Left forelimb (tissue), 1 donor: ENCODE measurements at regions not wholly inside any gene's neighbourhood (a gene's known extent, or its start where the extent isn't known, plus 50 kb on each side); places are given as distances from the start of the nearest gene placed in this dataset.

Source experiments
- DNase-seq: peaks from one replicate; pipeline ENCODE4 v3.0.0-alpha.2; 2018; ENCODE audit warnings: low spot score

DNA sequence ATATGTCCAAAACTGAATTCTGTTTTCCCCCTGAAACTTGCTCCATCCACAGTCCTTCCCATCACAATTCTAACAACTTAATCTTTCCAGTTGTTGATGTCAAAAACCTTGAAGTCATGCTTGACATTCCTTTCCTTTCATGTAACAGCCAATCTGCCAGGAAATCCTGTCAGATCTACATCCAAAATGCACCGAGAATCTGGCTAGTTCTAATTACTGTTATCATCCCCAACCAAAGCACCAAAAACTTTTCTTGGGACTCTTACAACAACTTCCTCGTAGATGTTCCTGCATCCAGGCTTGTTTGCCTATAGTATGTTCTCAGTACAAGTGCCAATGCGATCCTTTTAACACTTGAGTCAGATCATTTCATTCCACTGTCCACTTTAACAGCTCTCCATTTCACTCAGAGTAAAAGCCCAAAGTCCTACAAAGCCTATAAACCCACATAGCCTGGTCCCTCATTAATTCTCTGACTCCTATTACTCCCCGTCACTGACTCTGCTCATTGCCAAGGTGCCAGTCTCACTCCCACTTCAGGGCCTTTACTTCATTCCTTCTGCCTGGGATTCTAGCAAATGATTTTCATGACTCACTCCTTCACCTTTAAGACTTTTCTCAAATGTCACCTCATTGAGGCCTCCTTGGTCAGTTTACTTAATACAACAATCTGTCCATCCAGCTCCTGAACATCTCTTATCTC, 493.2 kb upstream of the NFIA start:
- no peak for DNase-seq

DNA sequence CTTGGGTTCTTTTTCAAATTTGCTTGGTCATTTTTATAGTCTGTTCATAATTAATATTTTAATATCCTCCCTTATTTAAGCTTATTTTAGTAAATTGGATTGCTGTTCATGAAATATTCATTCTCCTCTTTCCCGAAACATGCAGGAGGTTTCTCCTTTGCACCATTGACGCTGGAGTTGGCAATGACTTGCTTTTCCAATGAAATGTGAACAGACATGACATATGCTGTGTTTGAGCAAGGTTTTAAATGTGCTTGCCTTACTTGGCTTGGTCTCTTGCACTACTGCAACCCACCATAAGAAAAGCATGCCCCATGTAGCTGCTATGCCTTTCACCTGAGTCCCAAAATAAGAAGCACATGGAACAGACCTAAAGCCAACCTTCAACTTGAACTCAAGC, 498.0 kb upstream of the NFIA start:
- DNase-seq: no peak

DNA sequence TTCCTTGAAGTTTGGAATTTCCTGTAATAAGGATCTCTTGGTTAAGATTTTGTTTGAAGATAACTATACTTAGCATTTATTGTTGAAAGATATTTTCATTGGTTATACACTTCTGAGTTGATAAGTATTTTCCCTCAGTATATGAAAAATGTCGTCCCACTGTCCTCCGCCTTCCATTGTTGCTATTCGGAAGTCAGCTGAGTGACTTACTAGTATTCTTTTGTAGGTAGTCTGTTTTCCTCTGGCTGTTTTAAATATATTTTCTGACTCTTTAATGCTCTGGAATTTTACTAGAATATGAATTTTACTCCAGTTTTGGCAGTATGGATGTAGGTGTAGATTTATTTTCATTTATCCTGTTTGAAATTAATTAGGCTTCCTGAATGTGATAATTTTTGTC, 498.7 kb upstream of the NFIA start:
- DNase-seq: no peak

DNA sequence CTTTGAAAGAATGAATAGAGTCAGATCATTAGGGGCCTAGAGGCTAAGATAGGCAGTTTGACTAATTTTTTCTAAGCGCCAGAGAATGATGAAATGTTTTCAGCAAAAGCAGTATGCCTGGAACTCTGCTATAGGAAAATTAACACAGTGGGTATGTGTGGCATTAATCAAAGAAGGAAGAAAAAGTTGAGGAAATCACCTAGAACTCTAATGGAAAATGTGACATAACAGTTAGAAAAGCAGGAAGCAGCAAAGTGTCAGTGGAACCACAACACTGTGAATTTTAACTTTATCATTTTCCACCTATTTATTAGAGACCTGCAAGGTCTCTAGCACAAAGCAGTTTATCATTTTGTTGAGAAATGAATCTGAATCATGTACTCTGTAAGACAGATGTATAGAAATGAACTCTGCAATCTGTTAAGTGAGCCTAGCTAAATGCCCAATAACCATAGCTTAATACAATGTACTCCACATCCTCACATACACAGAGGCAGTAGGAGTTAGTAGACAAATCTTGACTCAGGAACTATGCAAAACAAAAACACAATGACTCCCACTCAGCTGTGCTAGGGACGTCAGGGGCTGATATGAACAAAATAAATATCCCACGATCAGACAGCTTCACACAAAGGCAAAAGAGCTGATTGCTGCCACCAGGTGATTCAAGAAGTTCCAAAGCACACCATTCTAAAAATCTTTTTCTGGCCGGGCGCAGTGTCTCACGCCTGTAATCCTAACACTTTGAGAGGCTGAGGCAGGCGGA, 500.7 kb upstream of the NFIA start:
- DNase-seq: no peak

DNA sequence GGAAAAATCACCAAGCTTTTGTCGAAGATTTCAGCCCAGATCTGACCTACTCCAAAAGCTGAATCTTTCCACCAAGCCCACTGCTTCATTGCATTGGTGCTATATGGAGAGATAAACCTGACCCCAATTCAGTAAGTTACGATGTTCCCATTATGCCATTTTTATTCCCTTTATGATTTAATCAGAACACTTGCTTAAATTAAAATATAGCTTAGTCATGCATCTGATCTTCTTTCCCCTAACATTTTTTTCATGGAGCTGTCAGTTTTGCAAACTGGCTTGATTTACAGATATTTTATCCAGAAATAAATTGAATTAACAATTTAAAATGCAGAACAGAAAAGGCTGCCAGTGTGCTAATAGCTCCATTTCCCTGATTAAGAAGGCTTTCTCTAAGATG, 503.5 kb upstream of the C1orf87 start:
- DNase-seq: no peak

DNA sequence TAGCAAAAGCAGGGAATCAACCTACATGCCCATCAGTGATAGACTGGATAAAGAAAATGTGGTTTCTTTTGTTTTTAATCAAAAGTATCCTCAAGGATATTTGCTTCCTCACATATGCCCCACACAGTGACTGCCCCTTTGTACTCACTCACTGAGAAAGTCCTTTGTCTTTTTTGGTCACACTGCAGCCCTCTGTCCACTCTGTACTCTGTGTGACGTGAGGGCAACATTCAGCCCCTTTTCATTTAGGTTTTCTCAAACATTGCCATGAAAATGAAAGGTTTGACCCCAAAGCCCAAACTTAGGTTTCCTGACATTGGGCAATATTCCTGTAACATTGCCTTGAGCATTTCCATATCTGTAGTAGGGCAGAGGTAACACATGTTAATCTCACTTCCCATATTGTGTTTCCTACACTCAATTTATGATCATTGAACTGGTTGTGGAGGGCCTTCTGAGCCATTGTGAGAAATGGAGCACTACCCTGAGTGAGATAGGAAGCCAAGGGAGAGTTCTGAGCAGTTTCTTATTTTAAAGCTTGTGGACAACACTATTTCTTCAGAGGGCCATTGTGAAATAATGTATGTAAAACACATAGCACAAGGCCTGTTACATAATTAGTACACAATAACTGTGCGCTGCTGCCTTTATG, 501.9 kb upstream of the C1orf87 start:
- no peak for DNase-seq

DNA sequence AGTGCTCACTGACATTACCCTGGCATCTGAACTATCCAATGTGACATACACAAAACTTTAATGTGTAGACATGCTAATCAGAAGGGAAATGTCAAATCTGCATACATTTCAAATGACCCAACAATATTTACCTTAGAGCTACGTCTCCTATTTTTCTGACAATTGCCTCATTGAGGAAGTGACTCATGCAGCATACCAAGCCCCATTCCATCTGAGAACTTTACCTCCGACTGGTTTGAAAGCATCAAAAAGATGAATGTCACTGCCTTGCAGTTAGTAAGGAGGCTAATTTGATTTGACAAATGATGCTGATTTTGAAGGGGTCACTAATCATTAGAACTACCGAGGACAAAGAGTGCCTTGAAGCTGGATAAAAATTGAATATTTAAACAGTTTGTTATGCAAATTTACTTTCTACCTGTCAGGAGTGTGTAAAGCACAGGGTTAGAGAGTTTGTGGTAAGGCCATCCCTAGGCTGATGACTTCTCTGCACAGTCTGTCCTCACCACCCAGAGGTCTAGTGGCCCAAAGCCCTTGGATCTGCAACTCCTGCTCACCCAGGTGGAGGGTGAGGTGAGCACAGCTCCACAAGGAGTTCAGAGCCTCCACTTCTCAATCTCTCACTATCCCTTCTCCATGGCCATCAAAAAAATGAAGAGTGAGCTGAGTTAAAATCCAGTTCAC, 500.3 kb upstream of the C1orf87 start:
- DNase-seq: no peak

DNA sequence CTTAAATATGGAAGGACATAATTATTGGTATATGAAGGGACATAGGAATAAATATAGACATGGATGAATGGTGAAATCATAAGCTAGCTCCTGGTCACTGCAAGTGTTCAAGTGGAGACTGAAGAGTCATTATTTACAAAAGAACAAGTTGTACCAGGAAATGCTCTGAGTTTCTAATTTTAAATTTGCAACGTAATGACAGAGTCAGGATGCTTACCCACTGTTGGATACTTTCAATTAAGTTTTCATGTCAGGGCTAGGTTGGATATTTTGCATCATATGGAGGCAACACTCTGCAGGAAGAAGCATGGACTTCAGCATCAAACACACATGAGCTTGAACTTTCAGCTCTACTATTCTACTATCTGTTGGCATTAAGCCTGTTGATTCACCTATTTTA, 499.6 kb upstream of the C1orf87 start:
- no peak for DNase-seq

DNA sequence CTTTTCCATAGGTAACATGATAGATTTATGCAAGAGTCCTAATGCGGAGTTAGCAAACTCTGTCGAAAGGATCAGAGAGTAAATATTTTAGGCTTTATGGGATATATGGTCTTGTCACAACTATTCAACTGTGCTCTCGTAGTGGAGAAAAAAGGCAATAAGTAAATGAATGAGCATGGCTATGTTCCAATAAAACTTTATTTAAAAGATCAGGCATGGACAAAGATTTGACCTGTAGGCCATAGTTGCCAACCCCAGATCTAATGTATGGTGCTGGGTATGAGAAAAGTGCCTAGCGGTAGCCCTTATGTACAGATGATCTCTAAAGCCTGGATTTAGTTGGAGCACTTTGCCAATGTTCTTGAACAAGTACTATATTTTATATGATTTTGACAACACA, 498.8 kb upstream of the C1orf87 start:
- DNase-seq: no peak

DNA sequence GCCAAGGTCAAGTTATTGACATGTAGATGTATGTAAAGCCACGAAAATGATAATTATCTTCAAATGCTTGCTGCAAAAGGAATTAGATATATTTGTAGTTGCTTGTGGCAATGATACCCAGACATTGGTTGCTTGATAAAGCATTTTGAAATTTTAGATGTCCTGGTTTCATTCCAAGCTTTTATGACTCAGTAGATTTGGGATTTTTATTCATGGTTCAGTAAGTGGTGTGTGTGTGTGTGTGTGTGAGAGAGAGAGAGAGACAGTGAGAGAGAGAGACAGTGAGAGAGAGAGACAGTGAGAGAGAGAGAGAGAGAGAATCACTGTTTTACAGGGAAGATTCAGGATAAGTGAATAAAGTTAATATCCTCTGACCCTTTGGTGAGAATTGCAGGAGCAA, 498.2 kb upstream of the C1orf87 start:
- no peak for DNase-seq

DNA sequence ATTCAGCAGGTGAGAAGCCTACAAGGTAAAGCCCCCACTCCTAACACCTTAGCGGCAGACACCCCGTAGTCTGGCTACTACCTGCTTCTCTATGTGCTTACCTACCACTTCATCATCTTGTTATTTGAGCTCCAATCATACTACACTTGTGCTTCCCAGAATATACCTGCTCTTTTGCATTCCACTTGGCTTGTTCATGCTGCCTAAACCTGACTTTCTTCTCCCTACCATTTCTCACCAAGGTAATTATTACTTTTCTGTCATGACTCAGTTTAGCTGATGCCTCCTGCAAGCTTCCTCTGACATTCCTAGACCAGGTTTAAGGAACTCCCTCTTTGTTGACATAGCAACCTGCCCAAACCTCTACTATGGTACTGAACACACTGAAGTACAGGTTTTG, 495.6 kb upstream of the C1orf87 start:
- no peak for DNase-seq

DNA sequence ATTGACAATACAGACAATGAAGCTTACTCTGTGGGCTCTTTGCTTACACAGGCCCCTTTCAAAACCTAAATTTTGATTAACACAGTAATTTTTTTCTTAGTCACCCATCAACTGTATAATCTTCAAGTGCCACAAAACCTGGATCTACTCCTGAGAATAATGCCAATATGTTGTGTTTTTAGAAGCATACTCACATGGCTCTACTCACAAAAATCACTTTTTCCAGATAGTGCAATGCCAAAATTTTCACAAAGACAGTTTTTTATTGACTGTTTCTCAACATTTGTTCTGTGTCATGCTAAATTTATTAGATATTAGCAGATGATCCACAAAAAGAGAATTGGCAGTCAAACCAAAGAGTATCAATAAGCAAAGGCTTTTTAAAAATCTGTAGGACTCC, 493.7 kb upstream of the C1orf87 start:
- DNase-seq: no peak

DNA sequence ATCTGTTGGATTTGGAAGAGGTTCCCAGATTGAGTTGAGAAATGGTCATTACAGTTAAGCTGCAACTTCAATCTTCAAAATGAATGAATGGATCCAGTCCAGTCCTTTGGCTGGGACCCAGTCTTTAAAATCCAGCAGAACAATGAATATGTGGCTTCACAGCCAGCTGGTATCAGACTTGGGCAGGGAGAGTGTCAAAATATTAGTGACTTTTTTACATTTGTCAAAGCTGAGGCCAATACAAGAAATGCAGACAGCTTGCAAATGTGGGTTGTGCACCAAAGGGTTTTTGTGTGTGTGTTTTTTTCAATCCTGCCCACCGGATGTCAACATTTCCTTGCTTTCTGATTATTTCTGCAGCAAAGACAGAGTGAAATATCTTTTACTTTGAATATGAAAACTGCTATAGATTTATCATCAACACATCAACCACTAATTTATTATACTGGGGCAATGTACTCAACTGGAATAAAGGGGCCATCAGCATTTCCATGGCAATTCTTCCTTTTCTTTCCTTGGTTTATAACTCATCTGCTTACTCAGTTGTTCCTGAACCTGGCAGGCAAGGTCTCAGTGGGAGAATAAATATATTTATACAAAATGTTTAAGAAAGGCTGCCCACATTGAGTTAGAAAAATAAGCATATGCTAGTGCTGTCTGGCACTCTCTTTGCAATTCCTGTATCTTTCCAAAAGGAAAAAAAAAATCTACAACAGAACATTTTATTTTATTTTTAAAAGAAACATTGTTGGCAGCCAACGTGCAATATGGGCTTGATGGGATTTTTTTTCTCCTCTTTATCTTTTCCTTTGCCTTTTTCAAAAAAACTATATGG, 491.6 kb upstream of the C1orf87 start:
- peak; percentile 71 for DNase-seq

DNA sequence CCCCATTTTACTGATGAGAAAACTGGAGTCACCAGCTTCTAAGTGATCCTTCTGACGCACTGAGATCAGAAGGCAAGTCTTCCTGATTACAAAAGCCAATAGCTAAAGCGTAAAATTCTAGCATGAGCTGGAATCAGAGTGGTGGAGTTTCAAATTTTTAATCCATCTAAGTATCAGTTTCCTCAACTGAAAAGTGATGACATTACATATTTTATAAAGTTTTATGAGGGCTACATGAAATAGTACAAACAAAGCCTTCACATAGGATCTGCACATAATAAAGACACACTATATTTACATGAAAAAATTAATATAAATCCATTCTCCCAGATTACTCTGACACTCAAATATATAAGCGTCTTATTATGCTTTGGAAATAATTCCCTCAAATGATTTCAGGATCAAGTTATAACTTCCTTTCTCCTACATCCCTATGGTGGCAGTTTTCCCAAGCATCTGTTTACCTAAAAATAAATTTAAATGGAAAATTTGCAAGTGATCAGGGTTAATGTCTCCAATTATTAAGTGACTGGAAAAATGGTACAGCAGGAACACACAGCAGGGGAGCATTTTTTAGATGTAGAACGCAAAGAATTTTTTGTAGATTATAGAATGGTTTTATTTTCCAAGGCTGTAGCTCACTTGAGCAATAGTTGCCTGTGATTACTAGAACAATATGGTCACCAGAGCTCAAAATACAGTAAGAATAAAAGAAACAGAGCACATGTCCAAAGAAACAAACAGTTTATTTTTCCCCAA, 490.4 kb upstream of the C1orf87 start:
- no peak for DNase-seq

DNA sequence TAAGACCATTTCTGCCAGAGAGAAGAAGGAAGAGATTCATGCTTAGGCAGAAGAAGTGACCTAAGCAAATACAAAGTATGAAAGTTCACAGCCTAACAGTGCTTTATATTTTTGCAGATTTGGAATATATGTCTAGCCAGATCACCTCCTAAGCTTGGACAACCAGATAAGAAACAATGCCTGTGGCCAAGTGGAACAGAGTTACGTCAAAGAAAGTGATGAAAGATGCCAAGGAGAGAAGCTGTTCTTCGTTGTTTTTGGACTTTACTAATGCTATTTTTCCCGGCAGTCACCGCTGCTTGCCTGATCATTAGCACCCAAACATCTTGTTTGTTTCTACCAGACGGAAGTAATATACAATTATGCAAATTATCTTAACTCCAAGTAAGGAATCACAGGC, 489.2 kb upstream of the C1orf87 start:
- no peak for DNase-seq

DNA sequence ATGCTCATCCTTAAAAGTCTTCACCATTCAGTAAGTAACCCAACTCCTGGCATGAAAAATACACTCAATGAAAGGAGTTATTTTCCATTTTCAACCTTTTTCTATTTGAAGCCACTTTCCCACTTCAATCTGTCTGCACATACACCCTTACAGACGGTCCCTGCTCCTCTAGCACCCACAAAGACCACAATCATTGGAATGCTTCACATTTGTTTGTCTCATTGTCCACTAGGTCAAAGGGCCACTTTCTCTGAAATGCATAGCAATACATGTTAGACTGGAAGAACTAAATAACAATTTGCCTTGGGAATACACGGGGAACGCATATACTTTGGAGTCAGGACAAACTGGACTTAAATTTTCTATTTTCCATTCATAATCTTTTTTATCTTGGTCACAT, 487.1 kb upstream of the C1orf87 start:
- no peak for DNase-seq

DNA sequence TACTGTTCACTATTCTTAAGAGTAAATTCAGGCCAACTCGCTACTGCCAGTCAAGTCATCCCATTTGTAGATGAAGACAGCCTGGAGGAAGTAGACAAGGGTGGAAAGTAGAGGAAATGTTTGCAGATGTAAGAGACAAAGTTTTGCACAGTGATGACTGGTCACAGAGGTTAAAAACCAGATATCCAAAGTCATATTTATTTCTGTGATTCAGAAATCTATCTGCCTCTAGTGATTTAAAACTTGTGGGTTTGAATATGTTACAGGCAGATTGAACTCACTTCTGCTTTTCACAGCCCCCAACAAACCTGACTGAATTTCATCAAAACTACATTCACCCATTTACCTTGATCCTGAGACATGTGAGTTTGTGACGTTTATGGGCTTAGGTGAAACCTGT, 484.7 kb upstream of the C1orf87 start:
- DNase-seq: no peak

DNA sequence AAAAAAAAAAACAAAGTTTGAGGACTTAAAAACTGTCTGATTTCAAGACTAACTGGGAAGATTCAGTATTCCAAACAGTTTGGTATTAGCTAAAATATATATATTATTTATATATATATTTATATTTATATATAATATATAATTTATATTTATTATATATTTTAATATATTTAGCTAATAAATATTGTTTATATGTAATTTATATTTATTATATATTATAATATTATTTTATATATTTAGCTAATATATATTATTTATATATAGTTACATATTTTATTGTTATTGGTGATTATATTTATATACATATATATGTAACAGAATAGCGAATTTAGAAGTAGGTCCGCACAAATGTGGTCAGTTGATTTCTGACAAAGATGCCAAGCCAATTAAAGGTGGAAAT, 480.2 kb upstream of the C1orf87 start:
- no peak for DNase-seq

DNA sequence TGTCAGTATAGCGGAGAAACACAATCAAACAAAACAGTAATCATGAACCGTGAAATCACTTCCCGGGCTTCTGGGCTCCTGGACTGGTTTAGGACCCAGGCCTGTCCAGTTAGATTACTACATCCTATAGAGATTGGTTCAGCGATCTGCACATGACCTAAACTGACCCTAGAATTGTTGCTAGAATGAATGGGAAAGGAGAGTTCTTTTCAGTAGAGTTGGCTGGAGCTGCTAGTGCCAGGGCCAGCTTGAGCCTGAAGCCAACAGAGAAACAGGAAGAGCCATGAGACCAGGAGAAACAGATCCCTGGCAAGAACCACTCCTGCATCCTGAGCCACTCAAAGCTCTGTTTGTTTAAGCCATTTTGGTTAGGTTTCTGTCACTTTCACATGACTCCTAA, 474.3 kb upstream of the C1orf87 start:
- DNase-seq: no peak

DNA sequence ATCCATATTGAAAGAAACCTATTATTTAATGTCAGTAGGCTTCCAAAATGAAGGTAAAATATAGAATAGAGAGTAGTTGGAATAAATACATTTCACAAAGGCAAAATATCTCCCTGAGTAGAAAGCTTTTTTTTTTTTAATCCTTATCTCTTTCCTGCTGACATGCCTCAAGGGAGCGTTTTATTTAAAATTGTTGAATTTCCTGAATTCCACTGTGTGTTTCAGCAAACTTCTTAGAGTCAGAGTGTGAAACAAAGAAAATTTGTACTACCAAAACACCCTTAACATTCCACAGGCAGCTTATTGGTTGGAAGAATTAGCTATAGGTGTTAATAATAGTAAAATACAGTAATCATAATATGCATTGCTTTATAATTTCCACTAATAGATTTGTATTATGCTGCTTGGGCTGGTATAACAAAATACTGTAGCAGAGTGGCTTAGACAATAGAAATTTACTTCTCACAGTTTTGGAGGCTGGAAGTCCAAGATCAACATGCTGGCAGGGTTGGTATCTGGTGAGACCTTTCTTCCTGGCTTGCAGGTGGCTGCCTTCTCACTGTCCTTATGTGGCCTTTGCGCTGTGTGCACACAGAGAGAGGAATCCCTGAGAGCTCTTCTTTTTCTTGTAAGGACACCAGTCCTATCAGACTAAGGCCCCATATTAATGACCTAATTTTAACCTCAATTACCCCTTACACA, 468.4 kb upstream of the C1orf87 start:
- no peak for DNase-seq

DNA sequence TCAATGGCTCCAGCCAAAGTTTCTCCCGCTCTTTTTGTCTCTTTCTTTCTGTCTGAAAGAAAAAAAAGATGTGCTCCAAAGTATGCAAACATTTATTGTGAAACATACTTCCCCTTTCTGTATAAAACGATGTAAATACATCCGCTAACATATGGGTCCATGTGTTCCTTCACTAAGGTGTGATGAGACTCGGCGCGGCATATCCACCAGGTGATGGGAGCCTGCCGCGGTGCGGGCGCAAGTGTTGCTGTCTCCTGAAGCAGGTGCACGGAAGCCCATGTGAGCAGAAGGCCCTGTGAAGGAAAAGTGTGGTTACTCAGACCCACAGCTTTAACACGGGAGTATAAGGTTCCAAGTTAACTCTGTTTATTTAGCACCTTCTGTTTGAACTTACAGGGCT, 466.6 kb upstream of the C1orf87 start:
- DNase-seq: no peak
